ENCODE measurements at regions not wholly inside any gene's neighbourhood (a gene's known extent, or its start where the extent isn't known, plus 50 kb on each side); places are given as distances from the start of the nearest gene placed in this dataset.

- Mint-ChIP-seq H3K36me3 (ENCODE audit: unreplicated experiment) (no peaks in the 10 kb centered on the region), H3K27ac (ENCODE audit: unreplicated experiment) (no peak overlapping the region), H3K4me3 (ENCODE audit: unreplicated experiment) (no peak overlapping the region), H3K4me1 (ENCODE audit: low read depth, unreplicated experiment) (no peaks in the 10 kb centered on the region), H3K9me3 (ENCODE audit: unreplicated experiment) (peaks cover 2% of the 10 kb centered on the region), H3K27me3 (ENCODE audit: unreplicated experiment) (no peaks in the 10 kb centered on the region)
- no peak for TF ChIP-seq CTCF (IDR thresholded peaks at IDR 0.05; ENCODE audit: partially characterized antibody, unreplicated experiment)
- DNase-seq, result no peak
Measured at GRCh38 chr2:7829241-7829640, 852.6 kb upstream of the ID2 start.

- Mint-ChIP-seq H3K36me3 (ENCODE audit: unreplicated experiment) (no peaks in the 10 kb centered on the region), H3K27me3 (ENCODE audit: unreplicated experiment) (no peaks in the 10 kb centered on the region), H3K9me3 (ENCODE audit: unreplicated experiment) (peaks cover 2% of the 10 kb centered on the region), H3K4me3 (ENCODE audit: unreplicated experiment) (no peak overlapping the region), H3K27ac (ENCODE audit: unreplicated experiment) (no peak overlapping the region), H3K4me1 (ENCODE audit: low read depth, unreplicated experiment) (no peaks in the 10 kb centered on the region)
- no peak for DNase-seq
- TF ChIP-seq CTCF (IDR thresholded peaks at IDR 0.05; ENCODE audit: partially characterized antibody, unreplicated experiment), result no peak
Measured at GRCh38 chr2:7830616-7831015, 851.2 kb upstream of the ID2 start.

- H3K4me3 Mint-ChIP-seq (ENCODE audit: unreplicated experiment), result no peak overlapping the region
Measured at GRCh38 chr2:7835151-7835550, 846.7 kb upstream of the ID2 start.

GRCh38 chr2:7835693-7836680, 845.9 kb upstream of the ID2 start:
- Mint-ChIP-seq H3K36me3 (ENCODE audit: unreplicated experiment) (peaks cover 2% of the 10 kb centered on the region), H3K27me3 (ENCODE audit: unreplicated experiment) (no peaks in the 10 kb centered on the region), H3K4me1 (ENCODE audit: low read depth, unreplicated experiment) (no peaks in the 10 kb centered on the region), H3K4me3 (ENCODE audit: unreplicated experiment) (no peak overlapping the region), H3K27ac (ENCODE audit: unreplicated experiment) (no peak overlapping the region), H3K9me3 (ENCODE audit: unreplicated experiment) (no peaks in the 10 kb centered on the region)
- no peak for DNase-seq
- no peak for TF ChIP-seq CTCF (IDR thresholded peaks at IDR 0.05; ENCODE audit: partially characterized antibody, unreplicated experiment)

More at GRCh38 chr2:7835151-7835550, 846.7 kb upstream of the ID2 start:
- Mint-ChIP-seq H3K9me3 (ENCODE audit: unreplicated experiment) (peaks cover 2% of the 10 kb centered on the region), H3K36me3 (ENCODE audit: unreplicated experiment) (no peaks in the 10 kb centered on the region), H3K27ac (ENCODE audit: unreplicated experiment) (no peak overlapping the region), H3K4me1 (ENCODE audit: low read depth, unreplicated experiment) (no peaks in the 10 kb centered on the region), H3K27me3 (ENCODE audit: unreplicated experiment) (no peaks in the 10 kb centered on the region)
- no peak for TF ChIP-seq CTCF (IDR thresholded peaks at IDR 0.05; ENCODE audit: partially characterized antibody, unreplicated experiment)
- DNase-seq, result no peak

- Mint-ChIP-seq H3K4me1 (ENCODE audit: low read depth, unreplicated experiment) (no peaks in the 10 kb centered on the region), H3K9me3 (ENCODE audit: unreplicated experiment) (no peaks in the 10 kb centered on the region), H3K4me3 (ENCODE audit: unreplicated experiment) (no peak overlapping the region), H3K27me3 (ENCODE audit: unreplicated experiment) (no peaks in the 10 kb centered on the region), H3K27ac (ENCODE audit: unreplicated experiment) (no peak overlapping the region), H3K36me3 (ENCODE audit: unreplicated experiment) (peaks cover 6% of the 10 kb centered on the region)
- DNase-seq, result no peak
- TF ChIP-seq CTCF (IDR thresholded peaks at IDR 0.05; ENCODE audit: partially characterized antibody, unreplicated experiment), result no peak
Measured at GRCh38 chr2:7837237-7837760, 844.6 kb upstream of the ID2 start.
